GM06990 (cell line): ENCODE measurements at regions not wholly inside any gene's neighbourhood (a gene's known extent, or its start where the extent isn't known, plus 50 kb on each side); places are given as distances from the start of the nearest gene placed in this dataset.

Experiments
- DNase-seq: peaks from one replicate; pipeline ENCODE4 v3.0.0-alpha.2; 2011; ENCODE audit not compliant: insufficient read length; ENCODE audit errors: extremely low read depth
- H3K27me3 ChIP-seq: replicated peaks from 2 replicates; pipeline ENCODE4 v1.6.0; 2011; ENCODE audit warnings: low read length; ENCODE audit not compliant: control insufficient read depth, insufficient read depth
- H3K36me3 ChIP-seq: 2 replicates; pipeline ENCODE4 v1.5.1; 2011; ENCODE audit warnings: low read length; ENCODE audit not compliant: control insufficient read depth, insufficient read depth
- H3K4me3 ChIP-seq: replicated peaks from 2 replicates; pipeline ENCODE4 v1.5.1; 2011; ENCODE audit warnings: low read depth, mild to moderate bottlenecking, control low read depth, low read length
- CTCF ChIP-seq: IDR thresholded peaks from 2 replicates; pipeline ENCODE4 v1.5.1; 2011; ENCODE audit warnings: low read length, control low read depth, mild to moderate bottlenecking, inconsistent platforms; ENCODE audit not compliant: insufficient read depth, poor library complexity, severe bottlenecking

- no peak for TF ChIP-seq CTCF
These were observed 167.2 kb downstream of the COX18 start for GRCh38 chr4:72902354-72902753.

DNA sequence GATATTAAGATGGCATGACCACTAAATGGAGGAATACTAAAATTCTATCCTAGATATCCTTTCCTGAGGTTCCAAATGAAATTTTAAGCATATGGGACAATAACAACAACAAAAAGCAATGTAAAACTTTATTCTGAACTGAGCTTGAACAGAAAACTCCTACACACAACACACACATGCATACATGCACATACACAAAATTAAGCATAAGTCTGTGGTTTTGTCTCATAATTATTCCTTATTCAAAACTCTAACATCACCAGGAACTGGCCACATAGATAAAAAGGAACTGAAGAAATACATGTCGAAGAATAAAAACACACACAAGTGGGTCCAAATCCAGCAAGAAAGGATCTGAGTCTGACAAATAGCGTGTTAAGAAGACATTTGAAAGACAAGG is 168.0 kb downstream of the COX18 start:
- Histone ChIP-seq H3K36me3 (no peaks in the 10 kb centered on the region), H3K4me3 (no peak overlapping the region), H3K27me3 (no peaks in the 10 kb centered on the region)
- DNase-seq = no peak
- no peak for TF ChIP-seq CTCF

More at GRCh38 chr4:72902354-72902753, 167.2 kb downstream of the COX18 start:
- DNase-seq = no peak
- H3K4me3 ChIP-seq = no peak overlapping the region
- no peaks in the 10 kb centered on the region for H3K27me3 ChIP-seq
- H3K36me3 ChIP-seq = no peaks in the 10 kb centered on the region

GRCh38 chr4:72900952-72901351 is 168.6 kb downstream of the COX18 start:
- no peak for TF ChIP-seq CTCF
- no peaks in the 10 kb centered on the region for H3K36me3 ChIP-seq
- no peak for DNase-seq

GRCh38 chr4:72899621-72900020 is 169.9 kb downstream of the COX18 start:
- no peak for TF ChIP-seq CTCF
- Histone ChIP-seq H3K4me3 (no peak overlapping the region), H3K27me3 (no peaks in the 10 kb centered on the region), H3K36me3 (no peaks in the 10 kb centered on the region)
- no peak for DNase-seq

More at GRCh38 chr4:72900952-72901351, 168.6 kb downstream of the COX18 start:
- Histone ChIP-seq H3K27me3 (no peaks in the 10 kb centered on the region), H3K4me3 (no peak overlapping the region)

GRCh38 chr4:72899214-72899613 is 170.3 kb downstream of the COX18 start:
- DNase-seq = no peak
- Histone ChIP-seq H3K4me3 (no peak overlapping the region), H3K36me3 (no peaks in the 10 kb centered on the region), H3K27me3 (no peaks in the 10 kb centered on the region)
- TF ChIP-seq CTCF = no peak

DNA sequence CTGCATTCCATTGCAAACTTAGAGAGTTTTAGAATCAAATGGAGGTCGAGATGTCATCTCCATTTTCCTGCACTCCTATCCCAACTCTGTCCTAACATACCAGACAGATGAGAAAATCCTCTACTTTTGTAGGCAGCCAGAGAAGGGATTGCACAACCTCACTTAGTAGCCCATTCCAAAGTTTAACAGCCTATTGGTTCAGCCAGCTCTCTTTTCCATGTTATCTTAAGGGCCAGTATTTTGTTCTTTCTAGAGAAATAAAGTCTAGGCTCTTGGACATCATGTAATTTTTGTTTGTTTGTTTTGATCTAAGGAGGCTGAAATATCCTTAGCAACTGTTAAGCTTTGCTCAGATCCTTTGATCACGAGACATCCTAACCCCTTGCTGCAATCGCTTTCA is 173.0 kb downstream of the COX18 start:
- no peaks in the 10 kb centered on the region for H3K27me3 ChIP-seq
- TF ChIP-seq CTCF = no peak
- H3K4me3 ChIP-seq = no peak overlapping the region
- no peak for DNase-seq
- H3K36me3 ChIP-seq = no peaks in the 10 kb centered on the region
